DMS53 (cell line): ENCODE measurements at regions not wholly inside any gene's neighbourhood (a gene's known extent, or its start where the extent isn't known, plus 50 kb on each side); places are given as distances from the start of the nearest gene placed in this dataset.
"Not testable (repeated sequence)": the region's sequence is repeated elsewhere in the genome, so short reads cannot be mapped to it uniquely, and the experiment has no call there.

Experiments
- DNase-seq: peaks from one replicate; lab custom pipeline; 2025; lab: John Stamatoyannopoulos, UW

DNA sequence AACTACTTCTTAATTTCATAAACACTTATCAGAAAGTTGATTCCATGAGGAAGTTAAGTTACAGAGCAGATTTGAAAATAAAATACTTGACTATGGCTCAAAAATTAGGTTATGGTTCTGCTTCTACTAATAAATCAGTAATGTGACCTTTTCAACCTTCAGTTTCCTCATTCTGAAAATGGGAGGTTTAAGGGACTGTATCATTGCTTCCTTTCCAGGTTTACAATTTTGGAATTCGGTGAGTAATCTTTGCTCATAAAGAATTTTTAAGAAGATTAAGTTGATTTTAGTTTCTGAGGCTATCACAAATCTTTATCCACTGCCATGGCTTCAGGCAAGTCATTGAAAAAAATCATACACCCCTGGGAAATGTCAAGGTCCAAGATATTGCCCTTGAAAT lies 1061.2 kb downstream of the DIPK2A start:
- no peak for DNase-seq

DNA sequence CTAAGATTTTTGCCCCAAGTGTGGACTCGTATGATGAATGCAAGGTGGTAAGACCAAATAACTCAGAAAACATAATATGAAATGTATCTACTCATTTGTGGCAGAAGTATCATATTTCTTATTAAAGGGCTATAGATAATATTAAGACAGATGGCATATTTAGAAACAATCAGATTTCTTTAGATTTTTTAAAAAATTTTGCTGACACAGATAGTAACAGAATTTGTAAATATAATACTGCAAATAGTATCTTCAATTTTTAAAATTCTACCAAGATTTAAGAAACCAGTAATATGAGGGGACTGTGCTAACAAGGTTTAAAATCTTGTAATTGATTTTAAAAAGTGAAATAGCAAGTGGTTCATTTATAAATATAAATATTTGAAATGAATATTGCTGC lies 1064.1 kb downstream of the DIPK2A start:
- DNase-seq = no peak

DNA sequence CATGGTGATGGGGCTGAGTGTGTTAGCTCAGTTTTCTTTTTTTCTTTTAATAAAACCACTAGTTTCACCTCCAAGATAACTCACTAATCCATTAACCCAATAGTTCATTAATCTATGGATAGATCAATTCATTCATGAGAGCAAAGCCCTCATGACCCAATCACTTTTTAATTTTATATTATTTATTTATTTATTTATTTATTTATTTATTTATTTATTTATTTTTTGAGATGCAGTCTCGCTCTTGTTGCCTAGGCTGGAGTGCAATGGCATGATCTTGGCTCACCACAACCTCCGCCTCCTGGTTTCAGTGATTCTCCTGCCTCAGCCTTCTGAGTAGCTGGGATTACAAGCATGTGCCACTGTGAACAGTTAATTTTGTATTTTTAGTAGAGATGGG lies 1082.4 kb downstream of the DIPK2A start:
- not testable (repeated sequence) for DNase-seq

DNA sequence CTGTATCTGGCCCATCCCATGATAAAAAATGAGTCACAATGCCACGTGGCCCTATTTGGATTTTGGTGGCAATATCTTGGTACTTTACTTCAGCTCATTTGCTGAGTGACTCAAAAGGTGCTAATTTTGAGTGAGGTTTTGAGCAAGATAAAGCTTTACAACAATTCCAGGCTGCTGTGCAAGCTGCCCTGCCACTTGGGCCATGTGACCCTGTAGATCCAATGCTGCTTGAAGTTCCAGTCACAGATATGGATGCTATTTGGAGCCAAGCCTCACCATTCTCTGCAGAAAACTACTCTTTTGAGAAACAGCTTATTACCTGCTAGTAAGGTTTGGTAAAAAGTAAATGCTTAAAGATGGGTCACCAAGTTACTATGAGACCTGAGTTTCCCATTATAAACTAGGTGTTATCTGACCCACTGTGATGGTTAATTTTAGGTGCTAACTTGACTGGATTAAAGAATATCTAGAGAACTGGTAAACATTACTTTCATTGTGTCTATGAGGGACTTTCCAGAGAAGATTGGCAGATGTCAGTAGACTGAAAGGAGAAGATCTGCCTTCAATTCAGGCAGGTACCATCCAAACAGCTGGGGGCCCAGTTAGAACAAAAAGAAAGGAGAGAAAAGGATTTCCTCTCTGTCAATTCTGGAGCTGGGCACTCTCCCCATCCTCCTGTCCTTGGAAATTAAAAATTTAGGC lies 1083.9 kb downstream of the DIPK2A start:
- no peak for DNase-seq

DNA sequence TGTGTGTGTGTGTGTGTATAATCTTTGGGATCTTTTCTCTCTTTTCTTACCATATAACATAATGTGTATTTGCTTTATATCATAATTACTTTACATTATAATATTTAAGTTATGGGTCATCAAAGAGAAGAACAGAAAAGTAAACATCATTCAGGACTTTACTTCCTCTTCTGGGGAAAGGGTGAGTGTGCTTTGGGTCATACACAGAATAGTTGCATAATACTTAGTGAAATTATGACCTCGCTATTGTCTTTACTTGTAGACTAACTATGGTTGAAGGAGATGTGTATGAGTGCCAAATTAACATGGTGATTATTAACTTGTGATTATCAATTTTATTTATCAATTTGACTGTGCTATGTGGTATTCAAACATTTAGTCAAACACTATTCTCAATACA lies 1086.9 kb downstream of the DIPK2A start:
- DNase-seq = peak; percentile 14

DNA sequence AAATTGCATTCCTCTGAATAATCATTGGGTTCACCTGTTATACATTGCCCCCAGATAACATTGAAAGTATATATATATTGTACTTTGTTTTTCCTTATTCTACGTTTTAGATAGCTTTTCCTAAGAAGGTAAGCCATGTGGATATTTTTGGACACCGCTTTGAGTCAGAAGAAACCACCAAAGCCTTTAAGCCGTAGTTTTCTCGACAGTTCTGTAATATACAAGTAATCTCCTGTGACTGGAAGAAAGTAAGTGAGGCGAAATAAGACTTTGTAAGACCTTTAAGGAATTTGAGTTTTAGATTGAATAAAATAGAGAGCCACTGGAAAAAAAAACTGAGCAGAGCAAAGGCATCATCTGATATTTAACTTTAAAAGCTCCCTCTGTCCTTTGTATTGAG lies 1092.0 kb downstream of the DIPK2A start:
- DNase-seq = no peak

DNA sequence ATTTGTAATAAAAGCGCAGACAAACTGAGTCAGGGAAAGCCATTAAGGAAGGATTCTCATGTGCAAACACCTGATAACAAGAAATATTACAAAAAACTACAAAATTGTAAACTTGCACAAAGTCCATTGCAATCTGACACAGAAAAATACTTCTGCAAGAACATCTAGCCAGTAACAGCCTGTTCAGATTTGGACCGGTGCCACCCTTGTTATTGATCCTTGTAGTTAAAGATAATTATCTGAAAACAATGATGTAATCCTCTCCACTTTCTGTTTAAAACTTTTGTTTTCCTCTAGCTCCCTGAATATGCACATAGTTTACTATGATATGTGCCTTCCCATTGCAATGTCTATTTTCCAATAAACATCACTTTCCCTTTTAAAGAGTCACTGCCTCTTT lies 1090.2 kb downstream of the PLOD2 start:
- DNase-seq = no peak

DNA sequence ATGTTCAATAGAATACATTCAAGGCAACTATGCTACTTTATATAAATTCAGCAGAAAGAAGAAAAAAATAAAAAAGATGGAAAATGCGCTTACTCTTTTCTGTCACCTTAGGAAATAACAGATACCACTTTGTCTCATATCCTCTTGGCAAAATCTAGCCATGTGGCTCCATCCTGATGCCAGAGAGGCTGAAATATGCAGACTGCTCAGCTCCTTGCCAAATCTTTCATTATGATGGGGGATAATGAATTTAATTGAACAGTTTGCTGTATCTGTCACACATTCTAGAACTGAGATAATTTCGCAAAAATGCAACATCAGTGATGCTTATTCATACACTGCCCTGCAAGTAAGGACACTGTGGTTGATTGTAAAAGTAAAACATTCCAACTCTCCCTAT lies 1081.5 kb downstream of the PLOD2 start:
- DNase-seq = no peak

DNA sequence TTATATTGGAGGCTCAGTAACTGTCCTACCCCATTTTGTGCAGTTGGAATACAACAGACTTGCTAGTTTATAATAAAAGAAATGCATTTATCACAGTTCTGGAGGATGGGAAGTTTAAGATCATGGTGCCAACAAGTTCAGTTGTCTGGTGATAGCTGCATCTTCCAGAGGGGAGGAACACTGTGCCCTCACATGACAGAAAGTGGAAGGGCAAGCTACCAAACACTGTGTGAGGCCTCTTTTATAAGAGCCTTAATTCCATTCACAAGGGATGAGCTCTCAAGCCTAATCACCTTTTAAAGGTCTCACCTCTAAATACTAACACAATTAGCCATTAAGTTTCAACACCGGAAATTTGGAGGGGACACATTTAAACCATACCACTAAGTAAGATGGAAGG lies 1073.9 kb downstream of the PLOD2 start:
- no peak for DNase-seq

DNA sequence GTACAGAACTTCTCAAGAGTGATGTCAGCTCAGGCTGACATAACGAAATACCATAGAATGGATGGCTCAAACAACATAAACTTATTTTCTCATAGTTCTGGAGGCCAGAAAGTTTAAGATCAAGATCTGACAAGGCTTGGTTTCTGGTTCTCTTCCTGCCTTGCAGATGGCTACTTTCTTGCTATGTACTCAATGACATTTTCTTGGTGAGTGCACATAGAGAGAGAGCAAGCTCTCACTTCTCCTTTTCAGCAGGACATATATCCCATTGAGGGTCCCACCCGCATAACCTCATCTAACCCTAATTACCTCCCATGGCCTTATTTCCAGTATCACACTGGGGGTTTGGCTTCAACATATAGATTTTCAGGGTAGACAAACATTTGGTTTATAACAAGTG lies 1072.1 kb downstream of the PLOD2 start:
- no peak for DNase-seq

DNA sequence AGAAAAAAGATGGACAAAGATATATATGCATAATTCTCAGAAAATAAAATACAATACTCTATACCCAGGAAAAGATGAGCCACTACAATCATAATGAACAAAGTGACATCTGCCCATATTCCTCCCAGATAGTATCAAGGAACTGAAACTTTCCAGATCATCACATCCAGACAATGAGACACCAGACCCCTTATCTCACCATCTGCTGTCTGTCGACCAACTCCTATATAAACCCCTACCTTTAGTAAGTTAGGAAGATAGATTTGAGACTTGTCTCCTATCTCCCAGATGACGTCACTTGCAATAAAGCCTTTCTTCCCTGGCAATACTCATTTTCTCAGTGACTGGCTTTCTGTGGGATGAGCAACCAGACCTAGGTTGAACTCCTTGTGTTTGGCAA lies 1071.6 kb downstream of the PLOD2 start:
- DNase-seq = no peak

DNA sequence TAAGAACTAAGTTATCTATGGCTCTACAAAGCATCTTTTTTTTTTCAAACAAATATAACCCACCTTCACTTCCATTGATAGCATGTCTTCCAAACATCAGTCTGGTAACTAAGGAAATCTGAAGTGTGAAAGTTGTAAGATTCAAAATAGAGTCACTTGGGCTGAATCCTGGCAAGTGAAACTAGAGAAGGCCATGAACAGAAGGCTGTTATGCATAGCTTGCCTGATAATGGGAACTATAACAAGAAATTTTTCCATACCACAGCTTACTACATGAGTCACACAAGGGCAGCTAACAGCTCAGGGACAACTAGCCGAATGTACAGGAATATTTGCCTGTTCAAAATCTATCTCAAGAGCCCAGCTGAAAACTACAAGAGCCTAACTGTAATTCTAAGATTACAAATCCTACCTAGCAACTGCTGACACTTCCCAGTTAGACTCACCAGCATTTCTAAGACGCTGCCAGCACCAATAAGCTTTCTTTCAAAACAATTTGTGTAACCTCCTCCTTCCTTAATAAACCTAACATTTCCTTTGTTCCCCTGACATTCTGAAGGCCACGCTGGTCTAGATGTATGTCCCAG lies 1066.5 kb downstream of the PLOD2 start:
- DNase-seq = peak; percentile 53

DNA sequence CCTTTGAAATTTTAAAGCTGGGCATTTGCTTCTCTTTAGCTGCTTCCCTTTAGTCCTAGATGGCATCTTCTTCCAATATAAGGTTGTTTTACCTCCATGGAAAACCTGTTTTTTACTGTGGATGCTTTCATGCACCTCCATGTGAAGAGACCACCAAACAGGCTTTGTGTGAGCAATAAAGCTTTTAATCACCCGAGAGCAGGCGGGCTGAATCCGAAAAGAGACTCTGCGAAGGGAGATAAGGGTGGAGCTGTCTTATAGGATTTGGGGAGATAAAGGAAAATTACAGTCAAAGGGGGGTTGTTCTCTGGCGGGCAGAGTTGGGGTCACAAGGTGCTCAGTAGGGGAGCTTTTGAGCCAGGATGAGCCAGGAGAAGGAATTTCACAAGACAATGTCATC lies 1049.8 kb downstream of the PLOD2 start:
- not testable (repeated sequence) for DNase-seq

DNA sequence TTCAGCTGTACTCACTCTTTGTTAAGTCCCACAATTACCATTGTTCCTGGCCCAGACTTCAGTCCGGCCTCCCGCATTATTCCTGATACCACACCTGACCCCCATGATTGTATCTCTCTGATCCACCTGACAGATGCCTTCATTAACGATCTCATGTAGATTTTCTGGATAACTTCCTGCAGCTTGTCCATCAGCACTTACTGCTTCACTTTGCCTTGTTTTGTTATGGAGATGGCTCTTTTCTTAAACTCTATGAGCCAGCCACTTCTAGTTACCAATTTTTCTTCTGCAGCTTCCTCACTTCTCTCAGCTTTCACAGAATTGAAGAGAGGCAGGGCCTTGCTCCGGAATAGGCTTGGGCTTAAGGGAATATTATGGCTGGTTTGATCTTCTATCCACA lies 1044.2 kb downstream of the PLOD2 start:
- no peak for DNase-seq

DNA sequence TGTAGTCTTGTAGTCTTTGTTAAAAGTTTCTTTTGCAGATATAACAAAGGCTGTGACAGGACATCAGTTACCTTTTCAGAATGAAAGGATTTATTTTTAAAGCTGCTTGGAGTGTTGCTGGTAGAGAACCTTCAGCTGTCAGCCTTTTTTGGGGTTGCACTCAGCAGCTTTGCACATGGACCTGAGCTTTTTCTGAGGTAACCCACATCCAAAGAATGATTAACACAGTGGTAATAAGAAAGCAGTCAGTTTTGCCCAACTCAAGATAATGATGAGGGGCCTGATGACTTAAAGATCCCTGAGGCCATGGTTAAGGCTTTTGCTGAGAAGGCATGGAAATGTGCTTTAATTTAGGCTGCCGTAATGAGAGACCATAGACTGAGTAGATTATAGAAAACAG lies 1042.7 kb downstream of the PLOD2 start:
- DNase-seq = no peak

DNA sequence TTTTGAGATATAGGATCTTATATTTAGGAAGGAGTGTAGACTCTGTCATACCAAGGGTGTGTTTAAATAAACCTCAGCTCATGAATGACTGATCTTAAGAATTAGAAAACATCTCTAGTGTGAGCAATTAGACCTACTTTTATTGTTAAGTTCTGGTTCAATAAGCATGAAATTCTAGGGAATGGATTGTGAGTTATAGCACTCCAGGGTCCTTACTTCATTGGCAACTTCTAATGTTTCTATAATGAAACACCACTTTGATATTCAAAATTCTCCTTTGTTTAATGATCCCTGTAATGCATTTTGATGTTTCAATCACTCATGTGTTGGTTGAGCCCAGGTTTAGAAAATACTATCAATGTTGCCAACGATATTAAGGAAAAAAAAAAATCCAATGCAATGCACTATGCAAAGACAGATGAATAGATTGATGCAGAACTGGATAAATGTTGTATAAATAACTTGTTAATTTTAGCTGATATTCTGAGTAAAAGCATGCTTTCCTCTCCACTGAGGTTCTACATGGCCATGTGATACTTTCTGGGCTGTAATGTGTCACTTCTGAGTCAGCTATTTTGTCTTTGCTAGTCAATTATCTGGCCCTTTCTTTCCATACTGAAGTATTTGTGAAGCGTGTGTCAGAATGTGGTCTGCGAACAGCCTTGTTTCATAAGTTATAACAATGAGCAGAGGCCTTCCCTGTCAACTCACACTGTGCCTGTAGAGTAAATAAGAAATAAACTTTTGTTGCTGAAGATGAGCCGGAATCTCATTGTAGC lies 1035.9 kb downstream of the PLOD2 start:
- DNase-seq = no peak

DNA sequence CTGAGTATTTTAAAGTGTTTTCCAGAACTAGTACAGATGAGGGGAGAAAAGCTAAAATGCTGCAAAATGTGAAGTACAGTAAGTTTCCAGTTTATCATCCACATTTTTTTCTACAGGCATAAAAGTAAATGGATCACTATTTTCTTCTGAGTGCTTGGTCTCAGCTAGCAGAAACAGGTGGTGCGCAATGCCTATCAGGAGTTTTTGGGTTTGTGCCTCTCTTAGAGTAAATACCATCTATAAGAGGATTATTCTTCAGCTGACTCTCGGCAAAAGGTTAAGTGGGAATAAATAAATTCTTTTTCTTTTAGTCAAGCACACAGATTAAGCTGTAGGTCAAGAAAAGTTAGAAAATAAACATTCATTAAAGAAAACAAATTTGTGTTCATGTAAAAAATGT lies 1027.7 kb downstream of the PLOD2 start:
- DNase-seq = no peak

DNA sequence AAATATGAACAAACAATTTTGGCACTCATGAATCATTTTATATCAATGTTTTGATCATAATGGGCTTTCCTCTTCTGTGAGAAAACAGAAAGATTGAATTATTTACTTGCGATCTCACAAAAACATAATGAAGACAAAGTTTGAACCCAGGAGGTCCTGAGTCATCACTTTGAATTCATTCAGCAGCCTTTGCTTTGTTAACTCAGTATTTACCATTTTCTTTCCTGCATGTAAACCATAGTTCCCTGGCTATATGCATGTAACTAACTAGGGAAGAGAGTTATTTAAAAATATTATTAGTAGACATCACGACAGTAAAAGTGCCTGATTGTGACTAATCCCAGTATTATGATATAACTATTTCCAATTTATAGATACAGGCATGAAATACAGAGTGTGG lies 1026.2 kb downstream of the PLOD2 start:
- DNase-seq = peak; percentile 25

DNA sequence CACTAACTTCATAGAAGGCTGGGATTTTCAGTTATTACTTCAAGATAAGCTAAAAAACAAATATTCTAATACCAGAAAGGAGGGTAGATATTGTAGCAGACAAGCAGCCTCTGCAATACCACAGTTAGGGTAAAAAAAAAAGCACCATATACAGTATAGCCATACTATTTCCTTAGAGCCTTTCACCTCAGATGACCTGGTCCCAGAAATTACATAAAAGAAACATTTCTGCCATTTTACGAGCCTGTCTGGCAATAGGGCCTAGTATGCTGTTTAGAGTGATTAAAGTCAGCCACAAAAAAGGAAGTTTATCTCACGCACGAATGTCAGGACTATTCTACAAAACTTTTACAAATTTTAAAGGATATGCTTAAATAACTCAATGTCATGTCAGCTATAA lies 1016.6 kb downstream of the PLOD2 start:
- no peak for DNase-seq

DNA sequence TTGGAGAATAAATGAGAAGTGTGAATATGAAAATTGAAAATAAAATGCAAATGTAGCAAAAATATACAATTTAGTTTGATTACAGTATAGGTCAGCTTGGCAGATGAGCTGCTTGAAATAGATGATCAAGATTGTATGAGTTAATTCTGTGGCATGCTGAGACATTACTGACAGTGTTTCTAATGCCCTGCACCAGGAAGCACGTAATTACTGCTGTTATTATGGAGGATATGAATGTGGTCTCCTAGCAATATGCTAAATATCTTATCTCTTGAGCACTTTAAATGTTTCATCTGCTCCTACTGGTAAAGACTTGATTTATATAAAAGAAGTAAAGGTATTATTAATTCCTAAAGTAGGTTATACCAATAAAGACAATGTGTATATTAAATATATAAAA lies 1015.5 kb downstream of the PLOD2 start:
- DNase-seq = peak; percentile 2

DNA sequence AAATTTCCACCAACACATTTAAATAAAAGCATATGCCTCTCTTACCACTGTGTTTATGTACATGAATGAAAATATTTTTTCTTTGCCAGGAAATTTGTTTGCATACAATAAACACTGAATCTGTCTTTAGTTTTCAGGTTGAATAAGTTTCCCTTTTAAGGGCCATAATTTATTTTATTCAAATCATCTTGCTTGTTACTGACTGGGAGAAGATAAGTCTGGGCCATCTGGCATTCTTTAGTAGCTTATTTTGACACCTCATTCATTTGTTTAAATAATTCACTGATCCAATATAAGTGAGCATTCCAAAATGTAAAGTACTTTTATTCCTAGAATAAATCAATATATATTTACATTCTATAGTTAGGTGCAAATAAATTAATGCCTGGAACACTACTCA lies 1001.3 kb downstream of the PLOD2 start:
- no peak for DNase-seq

DNA sequence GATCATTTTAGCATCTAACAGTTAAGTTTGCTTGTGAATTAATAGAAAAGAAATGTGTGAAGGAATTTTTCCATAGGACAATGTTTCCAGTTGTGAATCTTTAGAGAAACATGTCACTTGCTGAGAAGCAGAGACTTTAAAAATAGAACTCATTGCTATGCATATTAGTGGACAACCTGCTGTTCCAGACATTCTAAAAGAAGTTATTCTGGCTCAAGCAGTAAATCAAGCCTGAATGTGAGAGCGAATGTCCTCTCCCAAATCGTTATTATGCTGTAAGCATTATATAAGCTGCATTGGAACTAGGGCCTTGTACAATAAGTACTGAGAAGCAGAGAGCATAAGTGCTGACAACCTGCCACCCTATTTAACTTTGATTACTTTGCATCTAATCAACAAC lies 990.9 kb downstream of the PLOD2 start:
- no peak for DNase-seq

DNA sequence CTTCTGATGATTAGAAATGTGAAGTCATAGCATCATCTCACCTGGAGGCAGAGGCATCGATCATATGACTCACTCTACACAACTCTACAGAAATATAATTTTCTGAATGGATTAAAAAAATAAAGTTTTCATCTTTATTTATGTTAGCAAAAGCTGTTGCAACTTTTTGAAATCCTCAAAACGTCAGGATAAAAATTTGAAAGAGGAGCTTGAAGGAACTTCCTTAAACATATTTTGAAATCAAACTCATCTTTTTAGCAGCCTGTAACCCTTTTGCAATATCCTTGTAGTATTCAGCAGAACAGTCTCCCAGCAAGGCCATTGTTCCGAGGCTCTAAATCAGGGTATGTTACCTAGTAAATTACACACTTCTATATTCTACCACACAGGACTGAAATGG lies 985.4 kb downstream of the PLOD2 start:
- DNase-seq = no peak
